Stomach (tissue), 8 donors: ENCODE measurements at regions not wholly inside any gene's neighbourhood (a gene's known extent, or its start where the extent isn't known, plus 50 kb on each side); places are given as distances from the start of the nearest gene placed in this dataset.

Experiments used
- DNase-seq, 2 donors: peaks; one replicate each; pipeline versions ENCODE4 v3.0.0 to v3.0.0-alpha.2; 2013 to 2019
- H3K27ac ChIP-seq, 5 donors: fragments of 200-600 bp in 4 of 5; sonication (generic) in 4 of 5; one replicate each; pipeline ENCODE4 v1.5.1; 2013 to 2019; ENCODE audit warnings: mild to moderate bottlenecking in 1 of 5, moderate library complexity in 1 of 5
- H3K27me3 ChIP-seq, 3 donors: fragments of 200-600 bp; sonication (generic); one replicate each; pipeline ENCODE4 v1.5.1; 2017 to 2019; ENCODE audit warnings: mixed run types in 1 of 3
- H3K36me3 ChIP-seq, 4 donors: fragments of 200-600 bp; sonication (generic); 1 replicate in 3 of 4; 2 replicates in 1 of 4; pipeline ENCODE4 v1.5.1; 2016 to 2019
- H3K4me1 ChIP-seq, 4 donors: fragments of 200-600 bp; sonication (generic); one replicate each; pipeline ENCODE4 v1.5.1; 2016 to 2019
- H3K4me3 ChIP-seq, 4 donors: fragments of 200-600 bp; sonication (generic) in 3 of 4; one replicate each; pipeline ENCODE4 v1.5.1; 2016 to 2019; ENCODE audit warnings: mild to moderate bottlenecking in 1 of 4
- H3K9me3 ChIP-seq, 4 donors: fragments of 200-600 bp; sonication (generic); one replicate each; pipeline ENCODE4 v1.5.1; 2016 to 2019
- EP300 ChIP-seq: sonication (generic); formaldehyde crosslinking; IDR thresholded peaks from one replicate; pipeline ENCODE4 v1.6.1; 2017; ENCODE audit warnings: antibody characterized with exemption
- POLR2A ChIP-seq, 4 donors: fragments of 450-650 bp; IDR thresholded peaks; one replicate each; pipeline ENCODE4 v1.6.1; 2016; ENCODE audit warnings: antibody characterized with exemption in 4 of 4, control low read depth in 2 of 4, mild to moderate bottlenecking in 1 of 4, moderate library complexity in 1 of 4
- POLR2AphosphoS5 ChIP-seq, 3 donors: sonication (generic); formaldehyde crosslinking; IDR thresholded peaks; one replicate each; pipeline ENCODE4 v1.6.1; 2016; ENCODE audit warnings: antibody characterized with exemption in 3 of 3
- WGBS, 5 donors: extraction: QIAGEN DNeasy Blood & Tissue Kit in 3 of 5; methylation state at CpG; one replicate each; pipeline versions ENCODE4 v1.1.5 to v1.1.7; 2013 to 2018; 5-methylcytosine and 5-hydroxymethylcytosine counted together
- intact Hi-C: fragments of 100-400 bp; cut with DNase I; formaldehyde crosslinking; loops from one replicate; pipeline ENCODE4 v1.15.1; 2023; ENCODE audit warnings: low total_unique reads
- TF ChIP-seq, protein P1 (sequence below), 7 experiments: fragments of 450-650 bp in 4 of 7; fragments of 200-600 bp in 3 of 7; sonication (generic) in 3 of 7; IDR thresholded peaks; one replicate each; pipeline ENCODE4 v1.5.1; 2016 to 2019; ENCODE audit warnings: antibody characterized with exemption in 7 of 7, control low read depth in 2 of 7, mild to moderate bottlenecking in 1 of 7
- donor health status: healthy with polysubstance abuse.
- donor health status: Bipolar disorder and iron deficiency.
- donor health status: healthy.

DNA sequence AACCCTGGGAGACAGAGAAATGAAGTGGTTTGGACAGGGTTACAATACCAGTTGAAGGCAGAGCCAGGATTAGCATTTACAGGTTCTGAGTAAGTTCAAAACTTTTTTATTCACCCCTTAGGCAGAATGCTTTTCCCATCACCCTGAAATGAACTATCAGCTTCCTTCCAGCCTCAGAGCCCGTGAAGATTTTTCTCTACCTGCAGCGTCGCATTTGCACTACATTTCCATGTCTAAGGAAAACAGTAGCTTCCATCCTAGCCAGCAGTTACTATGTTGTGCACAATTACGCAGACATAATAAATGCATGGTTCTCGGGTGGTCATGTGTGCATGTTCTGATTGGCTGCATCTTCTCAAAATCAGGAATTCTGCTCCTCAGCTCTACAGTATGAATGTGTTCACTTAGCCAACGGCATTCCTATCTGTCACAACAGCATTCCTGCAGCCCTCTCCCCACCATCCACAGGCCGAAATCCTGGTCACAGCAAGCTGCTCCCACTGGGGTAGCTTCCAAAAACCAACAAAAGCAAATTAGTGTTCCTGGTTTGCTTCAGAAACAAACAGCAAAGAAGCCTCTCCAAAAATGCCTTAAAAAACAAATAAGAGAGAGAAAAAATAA, 510.8 kb upstream of the SEMA6D start:
- Histone ChIP-seq H3K4me3 (no peak overlapping the region), H3K9me3 (no peaks in the 10 kb centered on the region), H3K36me3 (no peaks in the 10 kb centered on the region), H3K27ac (no peak overlapping the region), H3K4me1 (no peaks in the 10 kb centered on the region), H3K27me3 (no peaks in the 10 kb centered on the region)
- TF ChIP-seq POLR2A (IDR thresholded peaks at IDR 0.05) (no peak), EP300 (no peak), POLR2AphosphoS5 (IDR thresholded peaks at IDR 0.05) (no peak)
- TF ChIP-seq, protein P1, sequence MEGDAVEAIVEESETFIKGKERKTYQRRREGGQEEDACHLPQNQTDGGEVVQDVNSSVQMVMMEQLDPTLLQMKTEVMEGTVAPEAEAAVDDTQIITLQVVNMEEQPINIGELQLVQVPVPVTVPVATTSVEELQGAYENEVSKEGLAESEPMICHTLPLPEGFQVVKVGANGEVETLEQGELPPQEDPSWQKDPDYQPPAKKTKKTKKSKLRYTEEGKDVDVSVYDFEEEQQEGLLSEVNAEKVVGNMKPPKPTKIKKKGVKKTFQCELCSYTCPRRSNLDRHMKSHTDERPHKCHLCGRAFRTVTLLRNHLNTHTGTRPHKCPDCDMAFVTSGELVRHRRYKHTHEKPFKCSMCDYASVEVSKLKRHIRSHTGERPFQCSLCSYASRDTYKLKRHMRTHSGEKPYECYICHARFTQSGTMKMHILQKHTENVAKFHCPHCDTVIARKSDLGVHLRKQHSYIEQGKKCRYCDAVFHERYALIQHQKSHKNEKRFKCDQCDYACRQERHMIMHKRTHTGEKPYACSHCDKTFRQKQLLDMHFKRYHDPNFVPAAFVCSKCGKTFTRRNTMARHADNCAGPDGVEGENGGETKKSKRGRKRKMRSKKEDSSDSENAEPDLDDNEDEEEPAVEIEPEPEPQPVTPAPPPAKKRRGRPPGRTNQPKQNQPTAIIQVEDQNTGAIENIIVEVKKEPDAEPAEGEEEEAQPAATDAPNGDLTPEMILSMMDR (IDR thresholded peaks at IDR 0.05), result no peak
- WGBS, 5 donors, result 80 to 87% (median 82%) methylated on average over 7 of the region's 7 CpGs
- intact Hi-C loops, result no loop called here
- DNase-seq, result no peak

GRCh38 chr15:47209591-47209990, 507.7 kb upstream of the SEMA6D start:
- 60 to 92% (median 84%) methylated on average over 3 of the region's 3 CpGs for WGBS, 5 donors
- TF ChIP-seq, protein P1 (IDR thresholded peaks at IDR 0.05), result no peak
- no peak for TF ChIP-seq EP300
- no peak for TF ChIP-seq POLR2AphosphoS5 (IDR thresholded peaks at IDR 0.05)
- no peak for TF ChIP-seq POLR2A (IDR thresholded peaks at IDR 0.05)
- H3K36me3 ChIP-seq, result no peaks in the 10 kb centered on the region
- H3K4me1 ChIP-seq, result no peaks in the 10 kb centered on the region
- intact Hi-C loops, result no loop called here
- H3K27ac ChIP-seq, result no peak overlapping the region
- H3K9me3 ChIP-seq, result no peaks in the 10 kb centered on the region
- no peak overlapping the region for H3K4me3 ChIP-seq
- no peak for DNase-seq
- no peaks in the 10 kb centered on the region for H3K27me3 ChIP-seq

DNA sequence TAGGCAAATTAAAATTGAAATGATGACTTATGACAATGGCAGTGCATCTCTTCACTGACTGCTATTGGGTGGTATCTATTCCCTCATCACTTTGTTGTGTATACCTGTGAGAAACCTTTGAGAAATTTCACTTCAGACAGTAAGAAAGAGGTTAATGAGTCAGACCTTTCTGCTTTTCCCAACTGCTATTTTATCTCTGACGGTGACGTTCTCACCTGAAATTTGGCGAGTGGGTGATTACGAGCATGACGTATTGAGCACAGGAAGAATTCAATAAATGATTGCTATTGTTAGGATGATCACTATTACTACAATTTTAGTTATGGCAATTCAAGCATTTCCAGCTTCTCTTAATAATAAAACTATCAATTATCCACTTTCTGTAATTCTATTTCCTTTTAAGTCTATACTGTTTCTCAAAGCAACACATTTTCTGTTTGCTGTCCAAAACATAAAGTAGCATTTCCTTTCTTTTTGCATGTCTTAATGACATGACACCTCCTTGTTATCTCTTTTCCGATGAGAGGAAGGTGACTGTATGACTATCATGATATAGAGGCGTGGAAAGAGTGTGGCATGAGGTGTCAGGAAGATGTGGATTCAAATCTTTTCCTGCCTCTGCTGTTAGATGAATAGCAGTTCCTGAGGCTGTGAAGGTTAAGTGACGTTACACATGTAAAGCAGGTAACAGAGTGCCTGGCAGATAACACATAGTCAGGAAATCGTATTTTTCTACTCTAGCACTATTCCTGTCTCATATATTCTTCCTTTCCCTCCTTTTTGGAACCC, 504.9 kb upstream of the SEMA6D start:
- no peaks in the 10 kb centered on the region for H3K27me3 ChIP-seq
- H3K27ac ChIP-seq, result no peak overlapping the region
- WGBS, 5 donors, result 64 to 82% (median 74%) methylated on average over 9 of the region's 9 CpGs
- H3K4me3 ChIP-seq, result no peak overlapping the region
- DNase-seq, result no peak
- no peaks in the 10 kb centered on the region for H3K36me3 ChIP-seq
- TF ChIP-seq POLR2AphosphoS5 (IDR thresholded peaks at IDR 0.05) (no peak), POLR2A (IDR thresholded peaks at IDR 0.05) (no peak), EP300 (no peak)
- TF ChIP-seq, protein P1 (IDR thresholded peaks at IDR 0.05), result no peak
- intact Hi-C loops, result no loop called here
- H3K9me3 ChIP-seq, result no peaks in the 10 kb centered on the region
- H3K4me1 ChIP-seq, result no peaks in the 10 kb centered on the region

GRCh38 chr15:47213883-47214282, 503.4 kb upstream of the SEMA6D start:
- DNase-seq, result no peak
- intact Hi-C loops, result no loop called here
- H3K27me3 ChIP-seq, result no peaks in the 10 kb centered on the region
- 59 to 71% (median 67%) methylated on average over 6 of the region's 6 CpGs for WGBS, 5 donors
- TF ChIP-seq, protein P1 (IDR thresholded peaks at IDR 0.05), result no peak
- TF ChIP-seq POLR2AphosphoS5 (IDR thresholded peaks at IDR 0.05) (no peak), EP300 (no peak), POLR2A (IDR thresholded peaks at IDR 0.05) (no peak)
- H3K9me3 ChIP-seq, result no peaks in the 10 kb centered on the region
- no peaks in the 10 kb centered on the region for H3K4me1 ChIP-seq
- H3K4me3 ChIP-seq, result no peak overlapping the region
- no peak overlapping the region for H3K27ac ChIP-seq
- H3K36me3 ChIP-seq, result no peaks in the 10 kb centered on the region
